Smooth muscle cell (in vitro differentiated cells): ENCODE measurements at regions not wholly inside any gene's neighbourhood (a gene's known extent, or its start where the extent isn't known, plus 50 kb on each side); places are given as distances from the start of the nearest gene placed in this dataset.

ENCODE experiments used
- DNase-seq: peaks from one replicate; lab custom pipeline; 2025; ENCODE audit not compliant: unreplicated experiment; lab: John Stamatoyannopoulos, UW
- H2AFZ ChIP-seq: fragments of 200-600 bp; sonication (generic); 2 replicates; pipeline ENCODE4 v1.6.0; 2016; ENCODE audit warnings: antibody characterized with exemption, low read depth, mild to moderate bottlenecking
- H3F3A ChIP-seq: fragments of 200-600 bp; sonication (generic); 2 replicates; pipeline ENCODE4 v1.6.0; 2017; ENCODE audit warnings: antibody characterized with exemption, low read depth
- H3K27ac ChIP-seq: fragments of 200-600 bp; sonication (generic); 2 replicates; pipeline ENCODE4 v1.5.1; 2016; ENCODE audit warnings: low read depth, mild to moderate bottlenecking
- H3K27me3 ChIP-seq: fragments of 200-600 bp; sonication (generic); 2 replicates; pipeline ENCODE4 v1.6.1; 2016; ENCODE audit warnings: low read depth, mild to moderate bottlenecking
- H3K36me3 ChIP-seq: fragments of 200-600 bp; sonication (generic); 2 replicates; pipeline ENCODE4 v1.5.1; 2016; ENCODE audit warnings: low read depth
- H3K4me1 ChIP-seq: fragments of 200-600 bp; sonication (generic); 2 replicates; pipeline ENCODE4 v1.5.1; 2016; ENCODE audit warnings: low read depth
- H3K4me2 ChIP-seq: fragments of 200-600 bp; sonication (generic); 2 replicates; pipeline ENCODE4 v1.6.0; 2016; ENCODE audit warnings: mild to moderate bottlenecking
- H3K4me3 ChIP-seq: fragments of 200-600 bp; sonication (generic); 2 replicates; pipeline ENCODE4 v1.5.1; 2016; ENCODE audit warnings: mild to moderate bottlenecking
- H3K79me2 ChIP-seq: fragments of 200-600 bp; sonication (generic); 2 replicates; pipeline ENCODE4 v1.6.0; 2016; ENCODE audit warnings: low read depth, mild to moderate bottlenecking
- H3K9ac ChIP-seq: fragments of 200-600 bp; sonication (generic); 2 replicates; pipeline ENCODE4 v1.6.0; 2016; ENCODE audit warnings: low read depth
- H3K9me3 ChIP-seq: fragments of 200-600 bp; sonication (generic); replicated peaks from 2 replicates; pipeline ENCODE4 v1.5.1; 2016; ENCODE audit warnings: low read depth
- H4K20me1 ChIP-seq: fragments of 200-600 bp; sonication (generic); 2 replicates; pipeline ENCODE4 v1.6.0; 2016; ENCODE audit warnings: low read depth
- CTCF ChIP-seq: fragments of 200-600 bp; sonication (generic); IDR thresholded peaks from 2 replicates; pipeline ENCODE4 v1.5.1; 2017; ENCODE audit warnings: borderline replicate concordance, mild to moderate bottlenecking, antibody characterized with exemption; ENCODE audit not compliant: insufficient read depth, poor library complexity, severe bottlenecking
- WGBS: methylation state at CpG from one replicate; pipeline ENCODE4 v1.1.7; 2016; ENCODE audit warnings: low lambda C conversion rate; 5-methylcytosine and 5-hydroxymethylcytosine counted together

DNA sequence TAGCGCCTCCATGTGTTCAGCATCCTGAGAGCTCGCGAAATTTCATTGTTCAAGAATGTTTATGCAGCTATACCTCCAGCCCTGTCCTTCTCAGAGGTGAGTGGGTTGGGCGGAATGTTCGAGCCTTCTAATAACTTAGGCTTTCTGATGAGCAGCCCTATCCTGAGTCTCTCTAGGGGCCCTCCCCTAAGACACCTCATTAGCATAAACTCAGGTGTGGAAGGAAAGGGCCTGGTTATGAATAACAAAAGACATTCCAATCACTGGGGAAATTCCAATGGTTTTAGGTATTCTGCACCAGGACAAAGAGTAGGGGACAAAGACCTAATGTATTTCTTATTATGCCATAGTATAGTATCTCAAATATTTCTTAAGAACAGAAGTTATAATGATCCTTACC, 138.1 kb upstream of the PDZRN3 start:
- H3K36me3 ChIP-seq: no peaks in the 10 kb centered on the region
- TF ChIP-seq CTCF: no peak
- H3K27me3 ChIP-seq: no peaks in the 10 kb centered on the region
- H3K9me3 ChIP-seq: no peaks in the 10 kb centered on the region
- H3K4me3 ChIP-seq: no peak overlapping the region
- H3K4me2 ChIP-seq: no peak overlapping the region
- no peaks in the 10 kb centered on the region for H3F3A ChIP-seq
- no peaks in the 10 kb centered on the region for H3K79me2 ChIP-seq
- no peak overlapping the region for H2AFZ ChIP-seq
- peaks cover 10% of the 10 kb centered on the region for H3K4me1 ChIP-seq
- H4K20me1 ChIP-seq: no peaks in the 10 kb centered on the region
- DNase-seq: no peak
- H3K27ac ChIP-seq: no peak overlapping the region
- 77% methylated on average over 5 of the region's 5 CpGs for WGBS
- H3K9ac ChIP-seq: no peak overlapping the region

GRCh38 chr3:73759297-73759711, 134.6 kb upstream of the PDZRN3 start:
- no peak overlapping the region for H3K4me3 ChIP-seq
- no peak overlapping the region for H3K4me2 ChIP-seq
- H3K27me3 ChIP-seq: no peaks in the 10 kb centered on the region
- H3K9me3 ChIP-seq: no peaks in the 10 kb centered on the region
- H3K9ac ChIP-seq: no peak overlapping the region
- no peak for DNase-seq
- no peaks in the 10 kb centered on the region for H3K36me3 ChIP-seq
- TF ChIP-seq CTCF: no peak
- no peaks in the 10 kb centered on the region for H4K20me1 ChIP-seq
- H2AFZ ChIP-seq: peak overlapping the region; percentile 46
- WGBS: 68% methylated on average over 3 of the region's 3 CpGs
- no peaks in the 10 kb centered on the region for H3K4me1 ChIP-seq
- no peak overlapping the region for H3K27ac ChIP-seq
- H3K79me2 ChIP-seq: no peaks in the 10 kb centered on the region
- H3F3A ChIP-seq: no peaks in the 10 kb centered on the region

- Histone ChIP-seq H3K4me2 (no peak overlapping the region), H3K4me3 (no peak overlapping the region), H3K4me1 (no peaks in the 10 kb centered on the region), H3K79me2 (no peaks in the 10 kb centered on the region), H3K27me3 (no peaks in the 10 kb centered on the region), H3F3A (no peaks in the 10 kb centered on the region), H3K27ac (no peak overlapping the region), H4K20me1 (no peaks in the 10 kb centered on the region), H3K9me3 (no peaks in the 10 kb centered on the region), H3K36me3 (no peaks in the 10 kb centered on the region), H2AFZ (no peak overlapping the region), H3K9ac (no peak overlapping the region)
- no peak for DNase-seq
- no peak for TF ChIP-seq CTCF
- WGBS: 83% methylated on average over 3 of the region's 3 CpGs
Observed at GRCh38 chr3:73757536-73757935, 132.8 kb upstream of the PDZRN3 start.

GRCh38 chr3:73753985-73754384, 129.2 kb upstream of the PDZRN3 start:
- no peak overlapping the region for H3K9ac ChIP-seq
- no peak for TF ChIP-seq CTCF
- no peak overlapping the region for H3K4me2 ChIP-seq
- no peaks in the 10 kb centered on the region for H3K36me3 ChIP-seq
- H3K79me2 ChIP-seq: no peaks in the 10 kb centered on the region
- no peak overlapping the region for H3K27ac ChIP-seq
- H3K4me3 ChIP-seq: no peak overlapping the region
- no peak for DNase-seq
- no peaks in the 10 kb centered on the region for H3K27me3 ChIP-seq
- H2AFZ ChIP-seq: no peak overlapping the region
- no peaks in the 10 kb centered on the region for H3K9me3 ChIP-seq
- whole genome bisulfite sequencing: 90% methylated on average over 6 of the region's 6 CpGs
- no peaks in the 10 kb centered on the region for H4K20me1 ChIP-seq
- no peaks in the 10 kb centered on the region for H3F3A ChIP-seq
- no peaks in the 10 kb centered on the region for H3K4me1 ChIP-seq
